HepG2 (cell line): ENCODE measurements at regions not wholly inside any gene's neighbourhood (a gene's known extent, or its start where the extent isn't known, plus 50 kb on each side); places are given as distances from the start of the nearest gene placed in this dataset.

Source experiments
- ATAC-seq: fragments of 200-7000 bp; cut with Tn5 transposase; 3 replicates; pipeline ENCODE4 v1.9.1; 2020; ENCODE audit warnings: mild to moderate bottlenecking, moderate library complexity
- BruUV-seq: library from RNA; stranded (reverse); fragments of 400-500 nt; replicated peaks from 2 replicates; lab custom pipeline; 2021; lab: Mats Ljungman, UMichigan
- CTCF ChIA-PET: fragments of 300-600 bp; formaldehyde crosslinking; extraction: SDS; loops from one replicate; lab custom pipeline; 2021; ENCODE audit warnings: low total read pairs, inconsistent platforms, low intra/inter-chr PET ratio; lab: Yijun Ruan, JAX
- POLR2A ChIA-PET: fragments of 350-600 bp; sonication (Branson Sonifier 250); formaldehyde crosslinking; loops from one replicate; lab custom pipeline; 2020; ENCODE audit warnings: antibody characterized with exemption, inconsistent platforms; lab: Yijun Ruan, JAX
- DNase-seq: peaks from one replicate; pipeline ENCODE4 v3.0.0-alpha.2; 2015; ENCODE audit warnings: low spot score
- FAIRE-seq: peaks from 3 replicates; lab custom pipeline; 2011; peaks lifted over from hg19 to GRCh38; lab: Jason Lieb, UNC
- H2AFZ ChIP-seq: one replicate; pipeline ENCODE4 v1.6.1; 2011; ENCODE audit warnings: low read length, inconsistent platforms
- H3K27ac ChIP-seq: fragments of 300-600 bp; 3 replicates; pipeline ENCODE4 v1.8.0; 2011; ENCODE audit warnings: mixed run types, mild to moderate bottlenecking, mixed read lengths, low read length, inconsistent platforms; ENCODE audit not compliant: insufficient read depth; ENCODE audit errors: extremely low read length
- H3K27me3 ChIP-seq, 2 experiments: fragments of 200-600 bp in 1 of 2; 2 replicates in 1 of 2; 3 replicates in 1 of 2; pipeline versions ENCODE4 v1.6.0 to v1.8.0; 2011; ENCODE audit warnings: low read length in 2 of 2, mild to moderate bottlenecking in 2 of 2, moderate library complexity in 2 of 2, inconsistent platforms in 1 of 2; ENCODE audit not compliant: insufficient read depth in 2 of 2, control insufficient read depth in 1 of 2
- H3K36me3 ChIP-seq, 2 experiments: fragments of 200-600 bp in 1 of 2; replicated peaks in 1 of 2; 2 replicates in 1 of 2; 3 replicates in 1 of 2; pipeline versions ENCODE4 v1.5.1 to v1.8.0; 2011; ENCODE audit warnings: low read length in 2 of 2, inconsistent platforms in 1 of 2; ENCODE audit not compliant: insufficient read depth in 2 of 2, control insufficient read depth in 1 of 2
- H3K4me1 ChIP-seq: 2 replicates; pipeline ENCODE4 v1.5.1; 2012; ENCODE audit warnings: low read length, inconsistent platforms; ENCODE audit not compliant: insufficient read depth
- H3K4me2 ChIP-seq: 2 replicates; pipeline ENCODE4 v1.6.0; 2011; ENCODE audit warnings: low read depth, low read length, inconsistent platforms
- H3K4me3 ChIP-seq, 3 experiments: fragments of 200-600 bp in 1 of 3; sonication (generic), shearing (Covaris generic) in 1 of 3; replicated peaks in 1 of 3; 2 replicates each; pipeline ENCODE4 v1.5.1; 2011 to 2016; ENCODE audit warnings: low read length in 3 of 3, inconsistent platforms in 2 of 3, low read depth in 2 of 3, mild to moderate bottlenecking in 2 of 3, control low read depth in 1 of 3, mixed read lengths in 1 of 3; ENCODE audit not compliant: insufficient read depth in 1 of 3
- H3K79me2 ChIP-seq: one replicate; pipeline ENCODE4 v1.6.1; 2011; ENCODE audit warnings: low read length, inconsistent platforms; ENCODE audit not compliant: insufficient read depth
- H3K9ac ChIP-seq: 2 replicates; pipeline ENCODE4 v1.6.0; 2011; ENCODE audit warnings: mild to moderate bottlenecking, low read depth, low read length, inconsistent platforms; ENCODE audit not compliant: insufficient read depth
- H3K9me3 ChIP-seq: 2 replicates; pipeline ENCODE4 v1.5.1; 2012; ENCODE audit warnings: mild to moderate bottlenecking, low read length
- H4K20me1 ChIP-seq: 2 replicates; pipeline ENCODE4 v1.6.0; 2011; ENCODE audit warnings: inconsistent platforms, mild to moderate bottlenecking, low read length, moderate library complexity; ENCODE audit not compliant: insufficient read depth
- AGO2 ChIP-seq: fragments of 200-400 bp; formaldehyde crosslinking; optimal IDR thresholded peaks from 2 replicates; pipeline ENCODE3; 2017; ENCODE audit warnings: mild to moderate bottlenecking, low read depth, low read length, moderate library complexity
- CCAR2 ChIP-seq: fragments of 200-400 bp; formaldehyde crosslinking; optimal IDR thresholded peaks from 2 replicates; pipeline ENCODE3; 2018; ENCODE audit warnings: low read depth, mild to moderate bottlenecking, low read length, moderate library complexity
- DPF2 ChIP-seq: sonication (generic); formaldehyde crosslinking; IDR thresholded peaks from 2 replicates; pipeline ENCODE4 v1.4.0; 2020; ENCODE audit warnings: mild to moderate bottlenecking, low read depth, missing genetic modification reagents, borderline replicate concordance
- KAT7 ChIP-seq: IDR thresholded peaks from 2 replicates; pipeline ENCODE4 v1.6.1; 2018; ENCODE audit warnings: borderline replicate concordance, missing compliant biosample characterization
- MAZ ChIP-seq, 2 experiments: sonication (generic) in 1 of 2; formaldehyde crosslinking in 1 of 2; IDR thresholded peaks; 2 replicates each; pipeline versions ENCODE4 v1.5.0 to v1.6.1; 2012 to 2020; ENCODE audit warnings: low read depth in 2 of 2, mild to moderate bottlenecking in 2 of 2, borderline replicate concordance in 1 of 2, improper control_type of control experiment in 1 of 2, low read length in 1 of 2, missing genetic modification reagents in 1 of 2, moderate library complexity in 1 of 2
- MED13 ChIP-seq: sonication (generic); formaldehyde crosslinking; IDR thresholded peaks from 2 replicates; pipeline ENCODE4 v1.5.0; 2020; ENCODE audit warnings: missing genetic modification reagents
- NFE2L1 ChIP-seq: sonication (generic); formaldehyde crosslinking; IDR thresholded peaks from 2 replicates; pipeline ENCODE4 v1.4.0; 2020; ENCODE audit warnings: missing genetic modification reagents, mild to moderate bottlenecking, borderline replicate concordance
- SRY ChIP-seq: sonication (generic); formaldehyde crosslinking; IDR thresholded peaks from 2 replicates; pipeline ENCODE4 v1.8.0; 2022; ENCODE audit warnings: mild to moderate bottlenecking, missing genetic modification reagents
- TCF7L2 ChIP-seq: IDR thresholded peaks from 2 replicates; pipeline ENCODE4 v1.6.1; 2011; ENCODE audit warnings: mild to moderate bottlenecking, low read depth, low read length, moderate library complexity
- ZBTB42 ChIP-seq: sonication (generic); formaldehyde crosslinking; IDR thresholded peaks from 2 replicates; pipeline ENCODE4 v1.5.0; 2020; ENCODE audit warnings: mild to moderate bottlenecking, missing genetic modification reagents
- ZNF138 ChIP-seq: sonication (generic); formaldehyde crosslinking; IDR thresholded peaks from 2 replicates; pipeline ENCODE4 v1.5.0; 2020; ENCODE audit warnings: mild to moderate bottlenecking, low read depth, missing genetic modification reagents
- ZNF253 ChIP-seq: sonication (generic); formaldehyde crosslinking; IDR thresholded peaks from 2 replicates; pipeline ENCODE4 v1.8.0; 2022; ENCODE audit warnings: mild to moderate bottlenecking, missing genetic modification reagents, borderline replicate concordance
- ZNF383 ChIP-seq: sonication (generic); formaldehyde crosslinking; IDR thresholded peaks from 2 replicates; pipeline ENCODE4 v1.4.0; 2020; ENCODE audit warnings: missing genetic modification reagents, mild to moderate bottlenecking, borderline replicate concordance
- ZNF44 ChIP-seq: sonication (generic); formaldehyde crosslinking; IDR thresholded peaks from 2 replicates; pipeline ENCODE4 v1.5.1; 2020; ENCODE audit warnings: mild to moderate bottlenecking, missing genetic modification reagents
- ZNF530 ChIP-seq: sonication (generic); formaldehyde crosslinking; IDR thresholded peaks from 2 replicates; pipeline ENCODE4 v1.5.0; 2020; ENCODE audit warnings: low read depth, mild to moderate bottlenecking, missing genetic modification reagents
- ZNF570 ChIP-seq: sonication (generic); formaldehyde crosslinking; IDR thresholded peaks from 2 replicates; pipeline ENCODE4 v1.4.0; 2020; ENCODE audit warnings: mild to moderate bottlenecking, missing genetic modification reagents, borderline replicate concordance
- ZNF670 ChIP-seq: sonication (generic); formaldehyde crosslinking; IDR thresholded peaks from 2 replicates; pipeline ENCODE4 v1.8.0; 2022; ENCODE audit warnings: mild to moderate bottlenecking, missing genetic modification reagents, borderline replicate concordance
- ZNF7 ChIP-seq: IDR thresholded peaks from 2 replicates; pipeline ENCODE4 v1.6.1; 2016; ENCODE audit warnings: missing biosample characterization, missing genetic modification reagents
- WGBS: methylation state at CpG from one replicate; pipeline ENCODE4 v1.1.6; 2017; ENCODE audit warnings: low lambda C conversion rate; 5-methylcytosine and 5-hydroxymethylcytosine counted together
- in situ Hi-C: cut with HindIII; loops from 2 replicates; pipeline ENCODE4 v1.10.0; 2017; ENCODE audit warnings: low pct_unique_long_range_greater_than_20kb; ENCODE audit not compliant: extremely low pct_ligation_motif_present
- intact Hi-C: fragments of 100-400 bp; cut with micrococcal nuclease; formaldehyde crosslinking; loops from one replicate; pipeline ENCODE4 v1.10.0; 2022; ENCODE audit not compliant: unreplicated experiment
- TF ChIP-seq, protein P1 (sequence below): sonication (generic); formaldehyde crosslinking; IDR thresholded peaks from 2 replicates; pipeline ENCODE4 v1.5.1; 2020; ENCODE audit warnings: mild to moderate bottlenecking, missing genetic modification reagents, borderline replicate concordance

GRCh38 chr6:91660893-91661292 is 1074.0 kb upstream of the MAP3K7 start (continued):
- TF ChIP-seq, protein P1, sequence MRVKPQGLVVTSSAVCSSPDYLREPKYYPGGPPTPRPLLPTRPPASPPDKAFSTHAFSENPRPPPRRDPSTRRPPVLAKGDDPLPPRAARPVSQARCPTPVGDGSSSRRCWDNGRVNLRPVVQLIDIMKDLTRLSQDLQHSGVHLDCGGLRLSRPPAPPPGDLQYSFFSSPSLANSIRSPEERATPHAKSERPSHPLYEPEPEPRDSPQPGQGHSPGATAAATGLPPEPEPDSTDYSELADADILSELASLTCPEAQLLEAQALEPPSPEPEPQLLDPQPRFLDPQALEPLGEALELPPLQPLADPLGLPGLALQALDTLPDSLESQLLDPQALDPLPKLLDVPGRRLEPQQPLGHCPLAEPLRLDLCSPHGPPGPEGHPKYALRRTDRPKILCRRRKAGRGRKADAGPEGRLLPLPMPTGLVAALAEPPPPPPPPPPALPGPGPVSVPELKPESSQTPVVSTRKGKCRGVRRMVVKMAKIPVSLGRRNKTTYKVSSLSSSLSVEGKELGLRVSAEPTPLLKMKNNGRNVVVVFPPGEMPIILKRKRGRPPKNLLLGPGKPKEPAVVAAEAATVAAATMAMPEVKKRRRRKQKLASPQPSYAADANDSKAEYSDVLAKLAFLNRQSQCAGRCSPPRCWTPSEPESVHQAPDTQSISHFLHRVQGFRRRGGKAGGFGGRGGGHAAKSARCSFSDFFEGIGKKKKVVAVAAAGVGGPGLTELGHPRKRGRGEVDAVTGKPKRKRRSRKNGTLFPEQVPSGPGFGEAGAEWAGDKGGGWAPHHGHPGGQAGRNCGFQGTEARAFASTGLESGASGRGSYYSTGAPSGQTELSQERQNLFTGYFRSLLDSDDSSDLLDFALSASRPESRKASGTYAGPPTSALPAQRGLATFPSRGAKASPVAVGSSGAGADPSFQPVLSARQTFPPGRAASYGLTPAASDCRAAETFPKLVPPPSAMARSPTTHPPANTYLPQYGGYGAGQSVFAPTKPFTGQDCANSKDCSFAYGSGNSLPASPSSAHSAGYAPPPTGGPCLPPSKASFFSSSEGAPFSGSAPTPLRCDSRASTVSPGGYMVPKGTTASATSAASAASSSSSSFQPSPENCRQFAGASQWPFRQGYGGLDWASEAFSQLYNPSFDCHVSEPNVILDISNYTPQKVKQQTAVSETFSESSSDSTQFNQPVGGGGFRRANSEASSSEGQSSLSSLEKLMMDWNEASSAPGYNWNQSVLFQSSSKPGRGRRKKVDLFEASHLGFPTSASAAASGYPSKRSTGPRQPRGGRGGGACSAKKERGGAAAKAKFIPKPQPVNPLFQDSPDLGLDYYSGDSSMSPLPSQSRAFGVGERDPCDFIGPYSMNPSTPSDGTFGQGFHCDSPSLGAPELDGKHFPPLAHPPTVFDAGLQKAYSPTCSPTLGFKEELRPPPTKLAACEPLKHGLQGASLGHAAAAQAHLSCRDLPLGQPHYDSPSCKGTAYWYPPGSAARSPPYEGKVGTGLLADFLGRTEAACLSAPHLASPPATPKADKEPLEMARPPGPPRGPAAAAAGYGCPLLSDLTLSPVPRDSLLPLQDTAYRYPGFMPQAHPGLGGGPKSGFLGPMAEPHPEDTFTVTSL (CRISPR knock-in tag) = no peak
- no peak for TF ChIP-seq ZNF253
- TF ChIP-seq TCF7L2 = no peak
- no peak for TF ChIP-seq ZNF383
- no peak for TF ChIP-seq MED13 (CRISPR knock-in tag)
- no peak for TF ChIP-seq ZNF7

DNA sequence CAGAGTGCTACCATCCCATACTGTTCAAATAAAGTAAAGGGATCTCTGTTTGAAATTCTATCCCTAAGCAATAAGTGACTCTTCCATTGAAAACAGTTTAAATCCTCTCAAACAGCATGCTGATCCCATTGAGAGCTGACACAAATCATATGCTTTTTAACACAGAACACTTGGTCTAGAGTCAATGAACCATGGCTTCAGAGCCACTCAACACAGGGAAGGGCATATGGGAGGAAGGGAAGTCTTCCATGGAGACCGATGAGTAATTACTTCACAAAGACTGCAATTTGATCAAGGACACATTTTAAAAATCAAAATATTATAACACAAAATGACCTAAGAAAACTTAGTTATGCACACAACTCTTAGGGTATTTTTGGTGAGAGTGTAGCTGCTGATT is 1073.0 kb upstream of the MAP3K7 start:
- DNase-seq (no peak), ATAC-seq (no peak), FAIRE-seq (no peak)
- H3K4me1 ChIP-seq = no peaks in the 10 kb centered on the region
- no peak overlapping the region for H3K4me2 ChIP-seq
- no peaks in the 10 kb centered on the region for H3K36me3 ChIP-seq
- no peak overlapping the region for H3K9ac ChIP-seq
- no peaks in the 10 kb centered on the region for H3K27me3 ChIP-seq
- POLR2A ChIA-PET = no interaction called here
- TF ChIP-seq ZNF138 (no peak), NFE2L1 (no peak), SRY (CRISPR knock-in tag) (no peak), AGO2 (no peak), ZBTB42 (CRISPR knock-in tag) (no peak), ZNF670 (CRISPR knock-in tag) (no peak), ZNF530 (no peak), ZNF44 (CRISPR knock-in tag) (no peak), MAZ (IDR thresholded peaks at IDR 0.05; ENCODE audit: borderline replicate concordance, low read depth, low read length) (no peak), MAZ (CRISPR knock-in tag; IDR thresholded peaks at IDR 0.05; ENCODE audit: low read depth) (no peak), ZNF570 (CRISPR knock-in tag) (no peak), KAT7 (CRISPR knock-in tag) (no peak), CCAR2 (no peak), DPF2 (no peak)
- no peaks in the 10 kb centered on the region for H3K79me2 ChIP-seq
- in situ Hi-C loops (no loop called here), intact Hi-C loops (no loop called here)
- WGBS = 0% methylated on average over 1 of the region's 1 CpG
- H2AFZ ChIP-seq = no peak overlapping the region
- H3K9me3 ChIP-seq = no peaks in the 10 kb centered on the region; the same call in 1 of the 2 replicates
- no peak overlapping the region for H3K4me3 ChIP-seq
- H3K27ac ChIP-seq = no peak overlapping the region
- CTCF ChIA-PET = no interaction called here
- no TSS peak for BruUV-seq
- no peaks in the 10 kb centered on the region for H4K20me1 ChIP-seq
